ENCODE measurements at regions not wholly inside any gene's neighbourhood (a gene's known extent, or its start where the extent isn't known, plus 50 kb on each side); places are given as distances from the start of the nearest gene placed in this dataset.
"Not testable (repeated sequence)": the region's sequence is repeated elsewhere in the genome, so short reads cannot be mapped to it uniquely, and the experiment has no call there.

DNA sequence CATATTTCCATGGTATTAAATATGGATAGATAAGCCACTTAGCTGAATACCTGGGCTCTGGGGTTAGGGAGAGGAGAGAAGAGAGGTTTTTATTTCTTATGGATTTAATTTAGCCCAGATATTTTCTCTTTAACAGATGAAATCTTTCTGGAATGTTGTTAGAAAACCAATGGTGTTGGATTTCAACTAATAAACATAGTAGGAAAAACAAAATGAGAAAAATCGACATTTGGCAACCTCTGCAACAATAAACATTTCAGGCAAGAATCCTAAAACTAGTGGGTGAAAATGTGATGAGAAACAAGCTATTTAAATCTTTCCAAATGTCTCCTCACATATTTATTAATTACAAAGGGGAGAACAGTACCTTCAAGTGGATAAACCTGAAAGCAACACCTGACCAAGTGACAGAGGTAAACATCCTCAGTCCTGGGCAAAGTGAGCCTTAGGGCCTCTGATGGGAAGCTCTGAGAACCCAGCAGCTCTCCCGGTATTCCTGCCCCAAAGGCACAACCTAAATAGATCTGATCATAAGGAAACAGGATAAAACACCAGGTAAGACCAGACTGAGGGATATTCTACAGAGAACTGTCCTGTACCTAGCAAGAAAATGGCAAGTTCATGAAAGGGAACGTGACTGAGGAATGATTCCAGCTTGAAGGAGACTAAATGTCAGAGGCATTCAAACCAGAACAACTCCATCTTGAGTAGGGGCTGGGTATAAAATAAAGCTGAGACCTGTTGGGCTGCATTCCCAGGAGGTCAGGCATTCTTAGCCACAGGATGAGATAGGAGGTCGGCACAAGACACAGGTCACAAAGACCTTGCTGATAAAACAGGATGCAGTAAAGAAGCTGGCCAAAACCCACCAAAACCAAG, 163.7 kb downstream of the ESM1 start:
- DNase-seq (ENCODE audit: low read depth): no peak

DNA sequence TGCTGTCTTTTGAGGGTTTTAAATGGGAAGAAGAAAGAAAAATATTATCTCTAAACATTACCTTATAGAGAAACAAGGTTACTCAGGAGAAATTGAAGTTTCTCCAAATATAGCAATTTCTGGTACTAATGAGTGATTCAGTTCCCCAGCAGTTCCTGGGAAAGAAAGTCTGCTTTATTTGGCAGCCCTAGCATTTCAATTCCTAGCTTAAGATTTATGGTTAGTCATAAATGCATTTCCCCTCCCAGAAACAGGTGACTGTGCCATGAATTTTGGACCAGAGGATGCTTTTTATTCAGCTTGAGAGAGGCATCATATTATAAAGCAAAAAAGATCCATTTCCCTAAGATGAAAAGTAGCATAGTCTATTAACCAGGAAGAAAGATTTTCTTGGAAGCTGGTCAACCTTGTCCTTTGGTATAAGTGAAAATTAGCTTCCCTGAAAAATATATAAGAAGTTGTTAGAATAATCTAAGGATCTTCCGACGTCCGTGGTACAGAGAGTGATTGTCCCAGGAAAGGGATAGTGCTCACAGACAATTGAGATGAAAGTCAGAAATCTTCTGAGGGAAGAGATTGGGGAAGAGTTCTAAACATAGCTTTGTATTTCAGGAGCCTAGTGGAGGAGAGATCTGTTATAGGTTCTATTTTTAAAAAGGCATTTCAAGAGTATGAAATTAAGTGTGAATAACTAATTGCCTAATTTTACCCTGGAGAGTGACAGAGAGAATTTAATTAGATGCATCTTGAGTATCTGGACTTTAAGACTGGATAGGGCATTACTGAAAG, 164.9 kb downstream of the ESM1 start:
- DNase-seq (ENCODE audit: low read depth): peak; percentile 72

DNA sequence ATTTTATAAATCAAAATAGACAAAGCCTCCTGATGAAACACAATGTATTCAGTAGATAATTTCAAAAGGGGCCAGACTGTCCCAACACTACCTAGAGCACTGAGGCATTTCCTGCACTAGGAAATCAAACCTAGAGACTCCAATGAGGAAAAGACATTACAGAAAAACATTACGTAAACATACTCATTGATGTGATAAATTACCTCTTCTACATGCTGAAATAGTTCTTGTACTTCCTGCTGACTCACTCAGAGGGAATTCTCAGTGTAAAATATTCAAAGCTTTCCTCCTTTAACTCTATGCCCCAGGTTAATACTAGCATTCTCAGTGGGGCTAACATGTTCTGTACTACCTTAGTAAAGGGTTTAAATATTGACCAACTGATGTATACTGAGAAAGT, 178.0 kb downstream of the ESM1 start:
- DNase-seq (ENCODE audit: low read depth): no peak

DNA sequence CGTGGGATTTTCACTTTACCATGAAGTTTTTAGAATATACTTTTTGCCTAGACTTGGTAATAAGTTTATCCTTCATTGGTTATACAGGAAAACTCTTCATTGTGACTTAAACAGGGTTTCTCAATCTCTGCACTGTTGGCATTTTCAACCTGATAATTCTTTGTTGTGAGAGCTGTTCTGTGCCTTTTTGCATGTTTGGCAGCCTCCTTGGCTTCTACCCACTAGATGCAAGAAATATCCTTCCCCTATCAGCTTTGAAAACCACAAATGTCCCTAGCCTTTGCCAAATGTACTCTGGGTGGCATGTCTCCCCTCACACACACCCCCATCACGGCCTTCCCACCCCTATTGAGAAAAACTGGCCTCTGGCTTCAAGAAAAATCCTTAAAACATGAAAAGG, 180.9 kb downstream of the ESM1 start:
- DNase-seq (ENCODE audit: low read depth): no peak

- DNase-seq (ENCODE audit: low read depth): no peak
Measured at GRCh38 chr5:54804086-54804485, 181.3 kb downstream of the ESM1 start.

DNA sequence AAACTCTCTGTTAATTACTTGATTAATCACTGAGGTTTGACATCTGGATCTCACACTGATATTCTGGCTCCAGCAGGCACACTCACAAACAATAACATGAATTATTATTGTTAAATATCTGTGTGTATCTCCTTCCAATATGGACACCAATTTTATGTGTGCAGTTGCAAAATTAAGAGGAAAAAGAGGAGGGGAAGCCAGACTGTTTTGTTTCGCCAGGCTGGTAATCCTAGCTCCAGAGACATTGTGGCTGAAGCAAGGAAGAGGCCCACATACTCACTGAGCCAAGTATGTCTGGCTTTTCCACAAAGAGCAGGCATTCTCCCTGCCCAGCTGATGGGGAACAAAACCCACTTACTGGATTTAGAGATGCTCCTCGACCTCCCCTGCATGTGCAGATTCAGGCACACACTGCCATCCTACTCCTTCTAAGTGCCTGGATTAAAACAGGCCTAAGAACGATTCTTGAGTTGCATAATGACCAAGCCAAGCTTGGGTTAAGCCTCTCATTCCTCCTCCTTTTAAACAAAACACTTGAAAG, 181.9 kb downstream of the ESM1 start:
- DNase-seq (ENCODE audit: low read depth): no peak

- DNase-seq (ENCODE audit: low read depth): no peak
Measured at GRCh38 chr5:54799645-54800044, 185.7 kb downstream of the ESM1 start.

GRCh38 chr5:54795777-54796176, 189.6 kb downstream of the ESM1 start:
- no peak for DNase-seq (ENCODE audit: low read depth)

- DNase-seq (ENCODE audit: low read depth): no peak
Measured at GRCh38 chr5:54795284-54795683, 190.1 kb downstream of the ESM1 start.

- no peak for DNase-seq (ENCODE audit: low read depth)
Measured at GRCh38 chr5:54794135-54794975, 191.0 kb downstream of the ESM1 start.

GRCh38 chr5:54793468-54794134, 191.8 kb downstream of the ESM1 start:
- peak; percentile 15 for DNase-seq (ENCODE audit: low read depth)

DNA sequence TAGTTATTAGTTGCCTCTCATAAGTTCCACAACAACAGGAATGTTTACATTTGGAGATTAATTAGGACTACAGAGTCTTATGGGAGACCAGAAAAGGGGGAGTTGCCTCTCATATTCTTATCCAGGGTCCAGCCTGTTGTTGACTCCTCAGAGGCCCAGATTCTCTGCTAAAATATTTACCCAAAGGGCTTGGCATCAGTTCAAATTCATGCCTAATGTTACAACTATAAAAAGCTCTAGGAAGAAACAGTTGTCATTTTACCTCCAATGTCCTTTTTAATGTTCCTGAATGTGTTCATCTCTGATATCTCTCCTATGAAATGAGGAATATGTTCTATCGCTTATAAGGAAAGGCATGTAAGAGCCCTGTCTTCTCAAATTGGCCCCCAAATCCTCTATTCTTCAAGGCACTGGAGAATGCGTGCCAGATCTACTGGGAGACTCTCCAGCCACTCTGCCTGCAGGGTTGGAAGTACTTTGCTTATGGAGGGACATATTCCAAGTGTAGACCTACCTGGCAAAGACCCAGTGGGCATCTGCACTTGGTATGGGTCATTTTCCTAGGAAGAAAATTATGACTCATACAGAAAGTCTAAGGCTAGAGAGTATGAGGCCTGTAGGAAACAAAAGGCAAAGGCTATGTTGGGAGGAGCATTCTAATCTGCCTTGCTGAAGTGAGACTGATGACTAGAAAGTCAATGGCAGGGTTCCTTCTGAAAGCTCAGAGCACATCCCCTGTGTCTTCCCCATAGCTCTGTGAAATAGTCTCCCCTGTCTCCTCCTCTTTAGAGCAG, 192.6 kb downstream of the ESM1 start:
- peak; percentile 12 for DNase-seq (ENCODE audit: low read depth)

DNA sequence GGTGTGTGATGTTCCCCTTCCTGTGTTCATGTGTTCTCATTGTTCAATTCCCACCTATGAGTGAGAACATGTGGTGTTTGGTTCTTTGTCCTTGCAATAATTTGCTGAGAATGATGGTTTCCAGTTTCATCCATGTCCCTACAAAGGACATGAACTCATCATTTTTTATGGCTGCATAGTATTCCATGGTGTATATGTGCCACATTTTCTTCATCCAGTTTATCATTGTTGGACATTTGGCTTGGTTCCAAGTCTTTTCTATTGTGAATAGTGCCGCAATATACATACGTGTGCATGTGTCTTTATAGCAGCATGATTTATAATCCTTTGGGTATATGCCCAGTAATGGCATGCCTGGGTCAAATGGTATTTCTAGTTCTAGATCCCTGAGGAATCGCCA, 197.5 kb downstream of the ESM1 start:
- not testable (repeated sequence) for DNase-seq (ENCODE audit: low read depth)

DNA sequence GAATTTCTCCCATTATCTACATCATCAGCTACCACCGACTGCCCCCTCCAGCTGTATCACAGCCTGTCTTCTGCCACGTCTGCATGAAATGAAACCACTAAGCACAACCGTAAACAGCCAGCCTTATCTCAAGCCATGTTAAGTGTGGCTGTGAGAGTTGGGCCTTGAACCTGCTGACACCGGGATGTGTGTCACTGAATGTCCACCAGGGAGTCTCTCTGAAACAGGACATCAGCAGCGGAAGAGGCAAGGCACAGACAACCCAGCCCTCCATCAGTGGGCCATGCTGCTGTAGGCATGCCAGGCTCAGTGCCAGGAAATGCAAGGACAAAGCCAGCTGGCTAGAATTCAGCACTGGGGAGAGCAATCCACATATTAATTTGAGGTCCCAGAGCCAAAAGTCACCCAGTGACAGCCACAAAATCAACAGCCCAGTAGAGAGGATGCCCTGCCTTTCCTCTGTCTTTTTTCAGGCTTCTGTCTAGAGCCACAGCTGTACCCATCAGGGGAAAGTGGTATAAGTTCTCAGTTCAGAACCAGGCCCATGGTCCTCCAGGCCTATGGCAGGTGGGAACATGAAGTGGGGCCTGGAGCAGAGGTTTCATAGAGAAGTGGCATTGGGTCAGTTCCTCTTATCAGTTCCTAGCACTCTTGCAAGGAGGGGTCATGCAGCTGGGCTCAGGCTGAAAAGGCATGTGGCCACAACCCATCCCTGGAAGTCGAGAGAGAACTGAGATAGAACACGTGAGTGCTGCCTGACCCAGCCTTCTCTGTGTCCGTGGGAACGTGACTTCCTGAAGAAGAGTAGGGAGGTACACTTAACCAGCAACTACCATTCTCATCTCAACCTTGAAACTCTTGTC, 199.4 kb downstream of the ESM1 start:
- peak; percentile 6 for DNase-seq (ENCODE audit: low read depth)

GRCh38 chr5:54778783-54779182, 206.6 kb downstream of the ESM1 start:
- no peak for DNase-seq (ENCODE audit: low read depth)

DNA sequence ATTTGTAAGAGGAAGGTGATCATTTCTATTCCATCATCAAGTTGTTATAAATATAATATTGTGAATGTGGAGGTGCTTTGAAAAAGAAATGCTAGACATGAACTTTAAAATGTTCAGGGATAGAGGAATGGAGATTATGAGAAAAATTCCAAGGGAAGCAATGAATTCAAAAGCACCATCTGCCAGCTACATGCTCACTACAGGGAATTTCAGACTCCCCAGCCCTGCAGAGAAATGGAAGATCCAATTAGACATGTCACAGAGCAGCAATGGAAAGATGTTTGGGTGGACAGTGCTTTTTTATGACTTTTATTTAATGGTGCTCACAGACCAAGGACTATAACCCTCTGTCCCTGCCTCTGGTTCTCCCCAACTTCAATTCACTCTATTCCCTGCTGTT, 209.7 kb downstream of the ESM1 start:
- no peak for DNase-seq (ENCODE audit: low read depth)

- DNase-seq (ENCODE audit: low read depth): peak; percentile 81
Measured at GRCh38 chr5:54774281-54775170, 210.9 kb downstream of the ESM1 start.

DNA sequence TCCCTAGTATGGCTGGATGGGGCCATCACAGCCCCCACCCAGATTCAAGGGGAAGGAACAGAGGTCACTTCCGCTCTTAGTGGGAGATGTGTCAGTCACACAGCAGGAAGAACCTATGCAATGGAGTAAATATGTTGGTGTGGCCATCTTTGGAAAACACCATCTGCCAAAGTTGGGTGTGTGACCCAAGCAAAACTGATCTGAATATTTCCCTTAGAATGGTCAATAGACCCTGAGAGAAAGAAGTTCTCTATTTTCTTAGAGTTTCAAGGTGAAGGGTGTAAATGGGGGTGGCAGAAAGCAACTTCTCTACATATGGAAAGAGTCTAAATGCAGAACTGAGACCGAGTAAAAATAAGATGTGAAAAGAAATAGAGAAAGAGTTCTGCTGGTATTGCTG, 212.7 kb downstream of the ESM1 start:
- DNase-seq (ENCODE audit: low read depth): no peak

DNA sequence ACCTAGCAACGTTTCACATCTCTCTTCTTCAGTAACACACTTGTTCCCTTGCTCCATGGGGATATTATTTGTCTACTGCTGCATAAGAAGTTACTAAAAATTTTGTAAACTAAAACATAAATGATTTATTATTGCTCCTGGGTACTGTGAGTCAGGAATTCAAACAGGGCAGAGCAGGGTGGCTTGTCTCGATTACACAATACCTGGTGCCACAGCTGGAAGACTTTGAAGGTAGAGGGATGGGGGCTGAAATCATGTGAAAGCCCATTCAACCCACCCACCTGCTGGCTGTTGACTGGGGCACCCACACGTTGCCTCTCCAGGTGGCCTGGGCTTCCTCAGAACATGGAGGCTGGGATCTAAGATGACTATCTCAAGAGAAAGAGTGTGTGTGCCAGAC, 213.2 kb downstream of the ESM1 start:
- no peak for DNase-seq (ENCODE audit: low read depth)
